Cardiac fibroblast (primary cell): ENCODE measurements at regions not wholly inside any gene's neighbourhood (a gene's known extent, or its start where the extent isn't known, plus 50 kb on each side); places are given as distances from the start of the nearest gene placed in this dataset.
"Not testable (repeated sequence)": the region's sequence is repeated elsewhere in the genome, so short reads cannot be mapped to it uniquely, and the experiment has no call there.

Experiments used
- DNase-seq, 2 donors: peaks; one replicate each; pipeline versions ENCODE4 v3.0.0 to v3.0.0-alpha.2; 2010; ENCODE audit warnings: low read depth in 2 of 2
- H3K4me3 ChIP-seq, 2 donors: replicated peaks in 1 of 2; 1 replicate in 1 of 2; 2 replicates in 1 of 2; pipeline ENCODE4 v1.5.1; 2011; ENCODE audit warnings: low read depth in 2 of 2, low read length in 2 of 2, mild to moderate bottlenecking in 2 of 2, moderate library complexity in 1 of 2
- TF ChIP-seq, protein P1 (sequence below): IDR thresholded peaks from one replicate; pipeline ENCODE4 v1.5.1; 2011; ENCODE audit warnings: low read depth, mild to moderate bottlenecking, low read length, inconsistent platforms

DNA sequence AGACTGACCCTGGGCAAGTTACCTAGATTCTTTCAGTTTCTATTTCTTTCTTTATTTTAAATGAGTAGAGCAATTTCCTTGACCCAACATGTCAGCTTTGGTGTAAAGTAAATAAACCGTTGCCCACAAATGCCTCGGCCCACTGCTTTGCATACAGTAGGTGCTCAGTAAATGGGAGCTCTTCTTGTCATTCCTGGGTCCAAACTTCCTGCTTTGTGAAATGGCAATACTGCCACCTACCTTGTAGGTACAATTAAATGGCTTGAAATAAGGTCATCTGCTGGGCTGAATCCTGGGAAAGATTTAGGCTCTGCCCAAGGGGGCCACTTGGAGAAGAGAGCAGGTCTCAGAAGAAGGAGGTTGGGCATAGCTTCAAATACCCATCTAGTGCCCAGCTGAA, 253.0 kb downstream of the HS3ST3B1 start:
- H3K4me3 ChIP-seq: no peak overlapping the region
- TF ChIP-seq, protein P1, sequence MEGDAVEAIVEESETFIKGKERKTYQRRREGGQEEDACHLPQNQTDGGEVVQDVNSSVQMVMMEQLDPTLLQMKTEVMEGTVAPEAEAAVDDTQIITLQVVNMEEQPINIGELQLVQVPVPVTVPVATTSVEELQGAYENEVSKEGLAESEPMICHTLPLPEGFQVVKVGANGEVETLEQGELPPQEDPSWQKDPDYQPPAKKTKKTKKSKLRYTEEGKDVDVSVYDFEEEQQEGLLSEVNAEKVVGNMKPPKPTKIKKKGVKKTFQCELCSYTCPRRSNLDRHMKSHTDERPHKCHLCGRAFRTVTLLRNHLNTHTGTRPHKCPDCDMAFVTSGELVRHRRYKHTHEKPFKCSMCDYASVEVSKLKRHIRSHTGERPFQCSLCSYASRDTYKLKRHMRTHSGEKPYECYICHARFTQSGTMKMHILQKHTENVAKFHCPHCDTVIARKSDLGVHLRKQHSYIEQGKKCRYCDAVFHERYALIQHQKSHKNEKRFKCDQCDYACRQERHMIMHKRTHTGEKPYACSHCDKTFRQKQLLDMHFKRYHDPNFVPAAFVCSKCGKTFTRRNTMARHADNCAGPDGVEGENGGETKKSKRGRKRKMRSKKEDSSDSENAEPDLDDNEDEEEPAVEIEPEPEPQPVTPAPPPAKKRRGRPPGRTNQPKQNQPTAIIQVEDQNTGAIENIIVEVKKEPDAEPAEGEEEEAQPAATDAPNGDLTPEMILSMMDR: no peak
- no peak for DNase-seq

DNA sequence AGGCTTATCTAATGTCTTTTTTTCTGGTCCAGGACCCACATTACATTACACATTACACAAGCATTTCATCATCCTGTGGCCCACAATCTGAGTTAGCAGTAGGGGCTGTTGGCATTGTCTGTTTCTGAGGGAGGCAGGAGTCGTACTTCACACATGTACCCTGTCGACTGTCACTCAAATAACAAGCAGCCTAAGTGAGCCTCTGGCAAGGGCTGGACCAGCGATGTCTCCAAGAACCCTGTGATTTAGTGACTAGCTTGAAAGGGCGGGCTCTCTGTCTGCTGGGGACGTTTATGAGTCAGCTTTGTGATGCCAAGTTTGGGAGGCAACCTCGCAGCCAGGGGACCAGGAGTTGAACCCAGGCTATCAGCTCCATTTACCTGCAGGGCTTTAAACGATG, 251.4 kb downstream of the HS3ST3B1 start:
- DNase-seq: no peak
- H3K4me3 ChIP-seq: no peak overlapping the region
- TF ChIP-seq, protein P1: no peak

DNA sequence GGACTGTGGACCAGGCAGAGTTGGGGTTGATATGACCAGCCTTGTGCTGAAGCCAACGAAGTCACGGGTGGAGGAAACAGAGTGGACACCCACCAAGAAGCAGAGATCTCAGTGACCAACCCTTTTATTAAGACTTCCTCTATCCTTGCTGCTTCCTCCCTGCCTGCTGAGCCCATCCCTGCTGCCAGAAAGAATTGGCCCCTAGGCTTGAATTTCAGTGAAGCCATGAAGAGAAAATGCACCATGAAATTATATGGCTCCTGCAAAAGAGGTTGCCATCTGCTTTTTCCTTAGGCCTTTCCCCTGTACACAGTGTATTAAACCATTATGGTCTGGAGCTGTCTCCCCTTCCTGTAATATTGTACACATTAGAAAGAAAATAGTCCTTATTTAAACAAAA, 246.7 kb downstream of the HS3ST3B1 start:
- TF ChIP-seq, protein P1: no peak
- DNase-seq: no peak
- H3K4me3 ChIP-seq: no peak overlapping the region

DNA sequence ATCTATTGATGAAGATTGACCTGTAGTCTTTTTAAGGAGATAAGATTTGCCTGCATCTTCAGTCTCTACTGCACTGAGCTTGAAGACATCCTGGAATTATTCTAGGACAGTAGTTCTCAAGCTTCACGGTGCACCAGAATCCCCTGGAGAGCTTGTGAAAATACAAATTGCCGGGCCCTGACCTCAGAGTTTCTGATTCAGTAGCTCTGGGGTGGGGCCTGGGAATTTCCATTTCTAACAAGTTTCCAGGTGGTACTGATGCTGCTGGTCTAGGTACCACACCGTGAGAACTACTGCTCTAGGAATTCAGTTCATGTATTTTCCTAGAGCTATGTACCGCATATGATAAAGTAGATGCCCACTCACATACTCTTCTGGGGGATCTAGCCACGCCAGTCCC, 246.1 kb downstream of the HS3ST3B1 start:
- DNase-seq: peak in 1 of 2 donors; percentile 3
- TF ChIP-seq, protein P1: no peak
- no peak overlapping the region for H3K4me3 ChIP-seq

DNA sequence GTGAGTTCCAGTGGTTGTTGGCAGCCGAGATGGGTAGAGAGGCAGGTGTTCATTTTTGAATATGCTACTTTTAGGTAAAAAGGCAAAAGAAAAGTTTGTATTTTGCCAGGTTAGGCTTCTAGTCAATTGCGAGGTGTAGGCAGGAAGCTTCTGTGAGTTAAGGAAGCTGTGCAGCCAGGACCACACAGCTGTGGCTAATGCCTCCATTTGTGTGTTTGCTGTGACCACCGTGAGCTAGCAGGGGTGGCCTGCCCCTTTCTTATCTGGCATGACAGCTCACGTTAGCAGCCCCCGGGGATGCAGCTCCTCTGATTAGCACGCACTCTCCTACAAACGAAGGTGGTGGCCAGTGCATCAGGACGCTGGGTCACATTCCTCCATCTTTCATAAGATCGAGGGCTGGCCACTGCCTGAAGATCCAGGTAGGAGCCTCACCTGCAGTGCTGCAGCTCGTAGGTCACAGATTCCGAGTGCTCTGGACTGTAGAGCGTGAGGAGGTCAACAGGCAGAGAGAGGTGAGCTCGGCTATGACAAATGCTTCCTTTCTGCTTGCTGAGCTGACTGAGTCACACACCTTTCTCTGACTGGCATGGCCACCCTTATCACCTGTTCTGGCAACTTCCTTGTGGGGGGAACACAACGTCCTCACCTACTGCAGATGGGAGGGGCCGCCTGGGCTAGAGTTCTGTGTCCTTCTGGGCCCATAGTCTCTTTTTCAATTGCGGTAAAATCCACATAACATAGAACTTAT, 244.4 kb downstream of the HS3ST3B1 start:
- DNase-seq: no peak
- H3K4me3 ChIP-seq: no peak overlapping the region
- TF ChIP-seq, protein P1: no peak

DNA sequence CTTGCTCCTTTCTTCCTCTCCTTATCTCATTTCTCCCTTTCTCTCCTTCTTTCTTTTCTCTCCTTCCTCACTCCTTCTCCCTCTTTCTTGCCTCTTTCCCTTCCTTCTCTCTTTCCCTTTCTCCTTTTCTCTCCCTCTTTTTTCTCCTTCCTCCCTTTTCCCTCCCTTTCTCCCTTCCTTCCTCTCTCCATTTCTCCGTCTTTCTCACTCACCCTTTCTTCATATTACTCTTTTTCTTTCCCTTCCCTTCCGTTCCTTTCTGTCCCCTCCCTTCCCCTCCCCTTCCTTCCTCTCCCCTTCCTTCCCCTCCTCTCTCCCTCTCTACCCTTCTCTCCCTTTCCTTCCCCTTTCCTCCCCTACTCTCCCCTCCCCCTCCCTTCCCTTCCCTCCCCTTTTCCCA, 240.8 kb downstream of the HS3ST3B1 start:
- TF ChIP-seq, protein P1: no peak
- no peak overlapping the region for H3K4me3 ChIP-seq
- DNase-seq: no peak

DNA sequence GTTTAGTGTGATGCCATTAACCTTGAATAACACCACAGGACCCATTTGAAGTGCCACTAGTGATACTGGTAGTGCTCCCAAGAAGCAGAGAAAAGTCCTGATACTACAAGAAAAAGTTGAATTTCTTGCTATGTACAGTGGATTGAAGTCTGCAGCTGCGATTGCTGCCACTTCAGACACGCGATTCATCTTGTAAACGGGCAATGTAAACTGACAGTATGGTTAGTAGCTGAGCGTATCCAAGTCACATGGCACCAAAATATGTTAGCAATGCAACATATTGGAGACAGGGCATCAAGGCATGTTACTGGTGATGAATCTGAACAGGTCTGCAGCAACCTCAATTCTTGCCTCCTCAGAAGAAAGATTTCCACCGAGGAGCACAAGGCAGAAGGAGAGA, 238.9 kb downstream of the HS3ST3B1 start:
- TF ChIP-seq, protein P1: no peak
- DNase-seq: no peak
- no peak overlapping the region for H3K4me3 ChIP-seq

DNA sequence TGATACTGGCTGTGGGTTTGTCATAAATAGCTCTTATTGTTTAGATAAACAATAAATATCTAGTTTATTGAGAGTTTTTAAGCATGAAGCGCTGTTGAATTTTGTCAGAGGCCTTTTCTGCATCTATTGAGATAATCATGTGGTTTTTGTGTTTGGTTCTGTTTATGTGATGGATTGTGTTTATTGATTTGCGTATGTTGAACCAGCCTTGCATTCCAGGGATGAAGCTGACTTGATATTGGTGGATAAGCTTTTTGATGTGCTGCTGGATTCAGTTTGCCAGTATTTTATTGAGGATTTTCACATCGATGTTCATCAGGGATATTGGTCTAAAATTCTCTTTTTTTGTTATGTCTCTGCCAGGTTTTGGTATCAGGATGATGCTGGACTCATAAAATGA, 231.4 kb downstream of the HS3ST3B1 start:
- not testable (repeated sequence) for H3K4me3 ChIP-seq, DNase-seq
